Activated T-helper 9 cell treated with anti-CD3 and anti-CD28 coated beads, Interleukin-2, amount 50 U/mL, for 16 hours (primary cell): ENCODE measurements at regions not wholly inside any gene's neighbourhood (a gene's known extent, or its start where the extent isn't known, plus 50 kb on each side); places are given as distances from the start of the nearest gene placed in this dataset.
A peak's percentile ranks its signal among the peaks of the same experiment; 100 is the strongest.

Experiments
- DNase-seq: peaks from one replicate; pipeline ENCODE4 v3.0.0-alpha.2; 2020; ENCODE audit warnings: low read depth

- DNase-seq: no peak
These were observed 62.1 kb upstream of the XCR1 start for GRCh38 chr3:46089237-46090011.

- DNase-seq: no peak
These were observed 60.6 kb upstream of the XCR1 start for GRCh38 chr3:46087871-46088270.

GRCh38 chr3:46086986-46087385 is 59.7 kb upstream of the XCR1 start:
- DNase-seq: no peak

GRCh38 chr3:46086083-46086437 is 58.8 kb upstream of the XCR1 start:
- DNase-seq: no peak

GRCh38 chr3:46085421-46086082 is 58.3 kb upstream of the XCR1 start:
- DNase-seq: no peak

- no peak for DNase-seq
These were observed 56.7 kb upstream of the XCR1 start for GRCh38 chr3:46083956-46084355.

GRCh38 chr3:46082849-46083248 is 55.6 kb upstream of the XCR1 start:
- DNase-seq: no peak

GRCh38 chr3:46082021-46082420 is 54.7 kb upstream of the XCR1 start:
- no peak for DNase-seq

GRCh38 chr3:46080969-46081345 is 53.7 kb upstream of the XCR1 start:
- no peak for DNase-seq

GRCh38 chr3:46080124-46080968 is 53.1 kb upstream of the XCR1 start:
- no peak for DNase-seq

- peak; percentile 75 for DNase-seq
These were observed 51.6 kb upstream of the XCR1 start for GRCh38 chr3:46078712-46079400.
